ENCODE measurements at regions not wholly inside any gene's neighbourhood (a gene's known extent, or its start where the extent isn't known, plus 50 kb on each side); places are given as distances from the start of the nearest gene placed in this dataset.

GRCh38 chrX:22795671-22796070 lies 204.1 kb upstream of the DDX53 start:
- H3K56ac ChIP-seq (ENCODE audit: insufficient read length, low read depth, low read length), result no peak overlapping the region
- no peak overlapping the region for H2AK5ac ChIP-seq (ENCODE audit: insufficient read length, low read length)
- H2AFZ ChIP-seq (ENCODE audit: low read length), result no peak overlapping the region
- H2BK12ac ChIP-seq (ENCODE audit: insufficient read length, low read depth, low read length), result no peak overlapping the region
- H3K18ac ChIP-seq (ENCODE audit: insufficient read length, low read depth, low read length), result no peak overlapping the region
- DNase-seq, result no peak
- H3K79me2 ChIP-seq (ENCODE audit: insufficient read depth, low read length), result no peaks in the 10 kb centered on the region
- H3K27me3 Mint-ChIP-seq (ENCODE audit: low read depth), result no peaks in the 10 kb centered on the region
- TF ChIP-seq CTCF (conservative IDR thresholded peaks at IDR 0.05), result no peak
- no peak overlapping the region for H2BK5ac ChIP-seq (ENCODE audit: insufficient read length, low read length)
- H3K4me2 ChIP-seq (ENCODE audit: insufficient read depth, insufficient read length, low read length), result no peak overlapping the region
- no peaks in the 10 kb centered on the region for H3K27me3 ChIP-seq (ENCODE audit: insufficient read depth, low read length)
- no peak overlapping the region for H3K23ac ChIP-seq (ENCODE audit: insufficient read length, low read depth, low read length)
- H3K9me3 ChIP-seq (ENCODE audit: control insufficient read depth, low read depth, low read length), result no peaks in the 10 kb centered on the region
- H4K20me1 ChIP-seq (ENCODE audit: control insufficient read depth, insufficient read depth, insufficient read length), result no peaks in the 10 kb centered on the region
- WGBS (ENCODE audit: extremely low coverage, insufficient read length, low lambda C conversion rate), result no CpG with 5 or more reads among the region's 5 CpGs
- H3K27ac Mint-ChIP-seq, result no peak overlapping the region
- H4K91ac ChIP-seq (ENCODE audit: insufficient read length, low read depth, low read length), result no peak overlapping the region
- no peaks in the 10 kb centered on the region; the same call in 1 of the 2 replicates for H3K4me1 ChIP-seq (ENCODE audit: insufficient read depth, low read length)
- H3K9ac ChIP-seq (ENCODE audit: extremely low read depth, insufficient read length, low read length), result no peak overlapping the region
- H3K4ac ChIP-seq (ENCODE audit: low read depth, low read length), result no peak overlapping the region
- no peak overlapping the region for H4K5ac ChIP-seq (ENCODE audit: insufficient read length, low read depth, low read length)
- no peaks in the 10 kb centered on the region for H3K79me1 ChIP-seq (ENCODE audit: insufficient read depth, low read depth, low read length, poor library complexity, severe bottlenecking)
- no peak overlapping the region for H2BK20ac ChIP-seq (ENCODE audit: low read depth, low read length, poor library complexity, severe bottlenecking)
- H4K8ac ChIP-seq (replicated peaks; ENCODE audit: insufficient read length, low read depth, low read length), result no peak overlapping the region
- H2BK120ac ChIP-seq (ENCODE audit: low read depth, low read length, poor library complexity, severe bottlenecking), result no peak overlapping the region
- H3K4me3 Mint-ChIP-seq, result no peak overlapping the region
- H2BK15ac ChIP-seq (ENCODE audit: low read depth, low read length), result no peak overlapping the region
- no peak overlapping the region for H3T11ph ChIP-seq (ENCODE audit: low read length)
- peaks cover 26 to 40% of the 10 kb centered on the region in 2 experiments for H3K9me3 Mint-ChIP-seq
- H3K14ac ChIP-seq (ENCODE audit: insufficient read depth, low read length), result no peak overlapping the region
- no peaks in the 10 kb centered on the region; a peak in 1 of 7 replicates for H3K36me3 Mint-ChIP-seq (ENCODE audit: insufficient read depth in 1 of 3, low read depth in 3 of 3)
- no peak overlapping the region for H3K27ac ChIP-seq (ENCODE audit: insufficient read length, low read depth, low read length)
- H3K4me1 Mint-ChIP-seq, result peaks cover 4 to 5% of the 10 kb centered on the region in 2 experiments
- H3K23me2 ChIP-seq (ENCODE audit: insufficient read length, low read depth, low read length, poor library complexity, severe bottlenecking), result no peaks in the 10 kb centered on the region
